Epithelial cell of prostate (primary cell): ENCODE measurements at regions not wholly inside any gene's neighbourhood (a gene's known extent, or its start where the extent isn't known, plus 50 kb on each side); places are given as distances from the start of the nearest gene placed in this dataset.
"Not testable (repeated sequence)": the region's sequence is repeated elsewhere in the genome, so short reads cannot be mapped to it uniquely, and the experiment has no call there.

ENCODE experiments used
- DNase-seq: peaks from one replicate; pipeline ENCODE4 v3.0.0-alpha.2; 2011; ENCODE audit warnings: low read depth, low spot score
- H3K27ac ChIP-seq: fragments of 450-650 bp; 2 replicates; pipeline ENCODE4 v1.5.1; 2017; ENCODE audit warnings: mild to moderate bottlenecking

DNA sequence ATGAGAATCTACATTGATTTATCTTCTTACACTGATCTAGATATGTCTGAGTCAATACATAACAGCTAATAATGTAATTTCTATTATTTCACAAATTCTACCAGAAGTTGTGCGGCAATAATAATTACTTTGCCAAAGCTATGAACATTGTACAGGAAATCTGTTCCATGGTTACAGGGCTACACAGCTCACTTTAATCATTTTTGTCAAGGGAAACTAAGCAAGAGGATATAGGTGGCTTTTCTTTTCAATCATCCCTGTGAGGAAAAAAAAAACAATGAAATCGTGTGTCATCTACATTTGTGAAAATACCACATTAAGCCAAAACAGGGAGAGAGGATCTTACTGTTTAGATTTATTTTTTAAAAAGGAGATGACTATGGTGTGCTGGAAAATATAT is 717.4 kb downstream of the NR2F1-AS1 start:
- DNase-seq = no peak
- H3K27ac ChIP-seq = no peak overlapping the region

DNA sequence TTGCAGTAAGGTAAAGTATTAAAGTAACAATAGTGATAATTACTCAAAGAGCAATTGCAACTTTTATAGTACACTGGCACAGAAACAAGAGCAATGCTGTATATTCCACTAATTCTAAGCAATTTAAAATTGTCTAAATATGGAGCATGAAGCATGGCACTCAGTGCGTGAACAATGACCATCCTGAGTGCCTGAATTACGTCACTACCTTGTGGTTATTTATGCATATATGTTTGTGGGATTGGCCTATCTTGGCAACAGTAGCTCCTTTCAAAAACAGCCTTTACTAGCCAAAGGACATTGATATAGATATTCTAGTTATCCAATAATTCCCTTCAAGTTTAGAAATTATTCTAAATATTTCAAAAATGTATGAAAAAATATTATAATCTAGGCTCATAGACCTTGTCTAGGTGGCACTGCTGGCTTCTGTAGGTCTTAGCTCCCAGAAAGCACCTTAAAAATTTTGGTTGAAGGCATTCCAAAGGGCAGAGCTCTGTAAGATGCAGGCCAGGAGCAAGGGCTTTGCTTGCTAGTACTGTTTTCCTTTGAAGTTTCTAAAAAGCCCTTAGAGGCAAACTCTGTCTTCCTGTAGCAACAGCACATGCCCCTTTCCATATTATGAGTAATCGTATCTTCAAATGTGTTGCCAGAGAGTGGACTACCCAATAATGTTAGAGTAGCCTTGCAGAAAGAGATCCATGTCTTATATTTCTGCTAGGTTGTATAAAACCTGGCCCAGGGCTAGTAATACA is 719.3 kb downstream of the NR2F1-AS1 start:
- H3K27ac ChIP-seq = no peak overlapping the region
- no peak for DNase-seq

DNA sequence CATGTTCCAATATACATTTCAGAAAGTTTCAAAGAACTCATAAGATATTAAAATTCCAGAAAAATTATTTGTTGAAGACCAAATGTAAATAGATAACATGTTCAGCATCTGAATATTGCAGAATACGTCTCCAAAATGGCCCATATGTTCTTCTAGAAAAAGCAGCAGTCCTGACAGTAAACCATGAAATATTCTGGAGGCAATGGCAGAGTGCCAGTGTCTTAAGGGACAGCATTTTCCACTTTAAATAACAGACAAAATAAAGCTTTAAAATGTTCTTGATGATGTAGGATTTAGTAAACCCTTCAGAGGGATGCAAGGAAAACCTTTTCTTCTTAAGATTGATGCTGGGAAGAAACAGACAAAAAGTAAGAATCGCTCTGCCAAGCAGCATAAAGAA is 721.0 kb downstream of the NR2F1-AS1 start:
- no peak overlapping the region for H3K27ac ChIP-seq

DNA sequence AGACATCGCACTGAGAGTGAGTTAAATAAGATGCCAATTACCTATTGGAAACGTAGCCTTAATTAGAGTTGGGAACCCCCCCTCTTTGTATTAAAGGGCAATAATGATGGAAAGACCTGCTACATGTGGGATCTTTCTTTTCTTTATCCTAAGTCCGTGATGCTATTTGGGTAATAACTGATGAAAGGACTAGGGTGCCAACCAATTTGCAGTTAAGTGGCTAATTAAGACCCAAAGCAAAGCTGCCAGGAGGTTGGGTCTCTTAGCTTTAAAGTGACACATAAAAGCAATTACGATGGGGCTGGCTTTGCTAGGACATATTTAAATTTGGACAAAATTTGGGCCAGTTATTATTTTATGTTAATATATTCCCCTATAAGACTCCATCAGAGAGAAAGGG is 728.8 kb downstream of the NR2F1-AS1 start:
- no peak for DNase-seq

More for the DNA sequence above, 721.0 kb downstream of the NR2F1-AS1 start:
- DNase-seq = no peak

DNA sequence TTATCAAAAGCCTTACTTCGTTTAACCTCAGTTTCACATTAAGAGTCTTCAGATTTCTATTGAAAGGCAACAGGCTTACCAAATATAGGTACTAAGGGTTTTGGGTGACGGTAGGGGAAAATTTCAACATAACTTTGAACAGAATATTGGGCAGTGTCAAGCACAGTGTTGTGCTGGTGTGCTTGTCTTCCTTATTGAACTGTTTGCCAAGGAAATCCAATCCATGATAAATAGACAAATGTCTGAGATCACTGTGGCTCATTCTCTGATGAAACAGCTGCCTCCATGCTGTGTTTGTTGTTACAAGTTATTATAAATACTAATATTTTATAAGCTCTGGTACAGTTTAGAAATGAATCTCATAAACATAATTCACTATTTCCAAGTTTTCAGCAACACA is 730.1 kb downstream of the NR2F1-AS1 start:
- DNase-seq = no peak
- H3K27ac ChIP-seq = no peak overlapping the region

More for the DNA sequence above, 728.8 kb downstream of the NR2F1-AS1 start:
- H3K27ac ChIP-seq = no peak overlapping the region

DNA sequence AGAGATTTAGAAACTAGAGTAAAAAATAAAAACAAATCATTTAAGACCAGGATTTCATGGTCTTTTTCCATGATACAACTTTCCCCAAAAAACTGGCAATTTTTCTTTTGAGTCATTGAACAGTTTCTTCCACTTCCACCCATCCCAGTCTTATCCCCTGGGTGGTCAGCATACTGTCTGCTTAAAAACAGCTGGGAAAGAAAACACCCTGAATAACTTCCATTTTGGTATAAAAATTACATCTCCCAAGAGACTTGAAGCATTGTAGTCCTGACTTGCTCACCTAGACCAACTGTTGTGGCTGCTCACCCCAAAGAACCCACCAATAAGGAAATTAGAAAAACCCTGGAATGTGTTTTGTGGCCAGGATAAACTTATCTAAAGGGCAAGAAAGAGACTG is 731.3 kb downstream of the NR2F1-AS1 start:
- DNase-seq = no peak
- H3K27ac ChIP-seq = no peak overlapping the region

DNA sequence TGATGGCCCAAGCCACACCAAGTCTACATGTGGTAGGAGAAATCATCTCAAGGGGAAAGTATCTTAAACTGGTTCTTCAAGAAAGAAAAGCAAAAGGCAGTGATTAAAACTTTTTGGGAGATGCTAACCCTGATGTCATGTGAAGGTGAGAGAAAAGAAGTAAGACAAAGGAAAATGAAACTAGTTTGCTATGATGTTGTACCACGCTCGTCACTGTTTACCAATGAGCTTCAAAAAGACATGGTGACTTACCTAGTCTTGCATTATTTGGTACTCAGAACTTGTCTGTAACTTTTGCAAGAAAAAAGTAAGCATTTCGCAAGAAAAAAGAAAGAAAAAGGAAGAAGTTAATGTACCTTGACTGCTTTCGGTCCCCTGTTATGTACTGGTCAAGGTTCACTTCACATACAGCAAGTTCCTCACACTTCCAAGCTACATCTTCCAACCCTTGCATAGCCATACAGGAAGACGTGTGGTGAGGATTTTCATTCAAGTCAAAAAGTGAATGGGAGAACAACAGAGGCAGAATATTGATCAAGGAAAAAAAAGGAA is 739.3 kb downstream of the NR2F1-AS1 start:
- no peak for DNase-seq

DNA sequence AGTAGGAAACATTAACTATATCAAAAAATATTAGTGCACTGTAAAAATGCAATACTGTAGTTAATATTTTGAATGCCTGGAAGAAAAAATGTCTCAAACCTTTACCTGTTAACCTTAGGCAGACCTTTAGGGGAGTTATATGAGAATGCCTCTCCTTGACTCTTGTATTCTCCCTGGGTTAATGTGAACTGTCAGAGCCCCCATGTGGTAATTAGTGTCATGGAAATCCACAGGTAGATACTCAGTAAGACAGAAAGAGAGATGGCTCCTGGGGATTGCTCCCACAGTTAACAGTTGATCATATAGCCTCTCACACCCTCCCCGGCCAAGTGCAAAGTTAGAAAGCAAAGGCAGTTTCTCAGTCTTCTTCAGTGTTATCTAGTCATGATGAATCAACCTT is 742.8 kb downstream of the NR2F1-AS1 start:
- DNase-seq = no peak
- no peak overlapping the region for H3K27ac ChIP-seq

More for the DNA sequence above, 739.3 kb downstream of the NR2F1-AS1 start:
- H3K27ac ChIP-seq = no peak overlapping the region

DNA sequence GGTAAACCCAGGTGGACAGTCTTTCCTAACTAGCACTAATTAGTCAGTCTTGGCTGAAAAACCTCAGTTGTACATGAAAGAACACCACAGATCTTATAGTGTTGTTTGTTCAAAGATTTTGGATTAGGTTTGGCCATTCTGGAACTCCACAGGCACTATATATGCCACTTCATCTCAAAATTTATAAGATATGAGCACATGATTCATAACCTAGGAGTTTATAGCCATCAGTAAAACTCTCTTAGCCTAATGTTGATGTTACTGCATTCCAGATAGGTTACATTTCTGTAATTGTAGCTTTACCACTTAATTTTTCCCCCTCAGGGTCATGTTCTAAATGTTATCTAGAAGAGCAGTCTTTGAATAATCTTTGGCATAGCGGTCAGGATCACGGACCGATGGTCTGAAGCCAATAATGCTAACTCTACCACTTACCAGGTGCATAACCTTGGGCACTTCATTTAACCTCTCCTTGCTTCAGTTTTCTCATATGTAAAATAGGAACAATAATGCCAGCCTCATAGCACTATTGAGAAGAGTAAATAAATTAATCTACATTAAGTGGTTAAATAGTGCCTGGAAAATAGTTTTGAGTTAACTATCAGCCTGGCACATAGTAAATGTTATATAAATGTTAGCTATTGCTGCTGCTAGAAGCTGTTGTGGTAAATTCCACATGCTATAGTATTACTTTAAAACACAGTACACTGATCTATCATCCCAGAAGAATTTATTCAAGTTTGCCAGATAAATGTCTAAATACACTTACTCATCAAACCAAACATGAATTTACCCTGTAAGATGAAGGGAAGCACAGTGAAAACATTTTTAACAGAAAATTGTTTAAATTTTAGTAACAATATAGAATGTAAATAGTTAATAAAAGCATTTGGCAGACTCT is 743.9 kb downstream of the NR2F1-AS1 start:
- no peak for DNase-seq
- H3K27ac ChIP-seq = no peak overlapping the region

DNA sequence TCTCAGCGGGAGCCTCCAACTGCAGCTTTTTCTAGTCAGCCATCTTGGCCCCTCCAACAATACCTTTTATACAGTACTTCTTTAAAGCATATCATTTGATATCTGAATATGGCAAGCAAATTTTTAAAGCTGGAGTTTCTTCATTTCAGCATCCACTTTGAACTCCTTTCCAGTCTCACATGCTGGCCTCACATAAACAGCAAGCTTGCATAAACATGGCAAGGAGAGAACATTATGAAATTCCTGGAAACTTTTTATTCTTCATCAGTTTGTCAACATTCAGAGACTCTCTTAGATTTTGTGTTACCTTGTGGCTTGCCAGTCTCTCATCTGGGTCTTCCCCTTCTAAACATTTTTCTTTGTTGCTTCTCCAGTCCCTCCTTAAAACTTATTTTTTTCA is 745.3 kb downstream of the NR2F1-AS1 start:
- H3K27ac ChIP-seq = no peak overlapping the region
- no peak for DNase-seq

DNA sequence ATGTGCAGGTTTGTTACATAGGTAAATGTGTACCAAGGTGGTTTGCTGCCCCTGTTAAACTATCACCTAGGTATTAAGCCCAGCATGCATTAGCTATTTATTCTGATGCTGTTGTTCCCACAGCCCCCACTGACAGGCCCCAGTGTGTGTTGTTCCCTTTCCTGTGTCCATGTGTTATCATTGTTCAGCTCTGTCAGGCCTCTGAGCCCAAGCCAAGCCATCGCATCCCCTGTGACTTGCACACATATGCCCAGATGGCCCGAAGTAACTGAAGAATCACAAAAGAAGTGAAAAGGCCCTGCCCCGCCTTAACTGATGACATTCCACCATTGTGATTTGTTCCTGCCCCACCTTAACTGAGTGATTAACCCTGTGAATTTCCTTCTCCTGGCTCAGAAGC is 757.5 kb downstream of the NR2F1-AS1 start:
- not testable (repeated sequence) for DNase-seq, H3K27ac ChIP-seq

DNA sequence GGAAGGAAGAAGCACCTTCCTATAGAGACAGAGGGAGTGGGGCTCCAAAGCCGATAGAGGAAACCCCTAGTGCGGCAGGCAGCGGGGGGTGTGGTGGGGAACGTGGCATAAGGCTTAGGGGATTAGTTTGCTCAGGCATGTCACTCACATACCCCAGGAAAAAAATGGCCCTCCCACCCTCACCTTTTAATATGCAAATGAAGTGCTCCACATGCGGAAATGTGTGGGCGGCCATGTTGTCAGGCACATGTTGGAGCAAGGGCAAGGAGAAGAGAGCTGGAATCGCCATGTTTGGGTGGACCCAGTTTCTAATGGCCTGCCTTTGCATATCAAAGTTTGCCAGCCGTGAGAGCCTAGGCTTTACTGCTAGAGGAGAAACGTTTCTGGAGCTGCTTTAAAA is 758.8 kb downstream of the NR2F1-AS1 start:
- no peak overlapping the region for H3K27ac ChIP-seq

DNA sequence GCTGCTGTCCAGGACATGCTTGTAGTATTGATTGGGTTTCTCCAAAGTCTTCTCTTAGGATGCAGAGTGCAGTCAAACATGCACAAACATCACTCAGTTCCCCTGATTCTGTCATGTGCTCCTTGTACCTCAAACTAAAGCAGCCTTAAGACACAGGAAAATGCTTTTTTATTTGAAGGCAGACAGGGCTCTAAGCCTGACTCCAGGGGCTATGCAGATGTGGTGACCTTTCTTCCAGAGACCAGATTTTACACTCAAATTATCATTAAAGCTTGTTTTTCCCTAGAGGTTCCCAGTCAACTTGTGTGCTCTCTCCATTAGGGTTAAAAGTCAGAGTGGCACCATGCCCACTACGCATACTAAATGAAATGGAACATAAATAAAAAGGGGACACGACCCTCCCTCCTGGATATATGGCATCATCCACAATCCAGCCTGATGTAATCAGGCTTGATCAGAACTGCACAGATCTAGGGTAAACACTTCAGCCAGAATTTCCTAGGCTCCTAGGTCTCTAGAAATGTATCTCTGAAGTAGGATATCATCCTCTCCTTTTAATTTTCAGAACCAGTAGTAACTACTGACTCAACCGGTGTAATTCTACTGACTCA is 771.1 kb downstream of the NR2F1-AS1 start:
- DNase-seq = no peak
- H3K27ac ChIP-seq = no peak overlapping the region

More for the DNA sequence above, 758.8 kb downstream of the NR2F1-AS1 start:
- DNase-seq = no peak

DNA sequence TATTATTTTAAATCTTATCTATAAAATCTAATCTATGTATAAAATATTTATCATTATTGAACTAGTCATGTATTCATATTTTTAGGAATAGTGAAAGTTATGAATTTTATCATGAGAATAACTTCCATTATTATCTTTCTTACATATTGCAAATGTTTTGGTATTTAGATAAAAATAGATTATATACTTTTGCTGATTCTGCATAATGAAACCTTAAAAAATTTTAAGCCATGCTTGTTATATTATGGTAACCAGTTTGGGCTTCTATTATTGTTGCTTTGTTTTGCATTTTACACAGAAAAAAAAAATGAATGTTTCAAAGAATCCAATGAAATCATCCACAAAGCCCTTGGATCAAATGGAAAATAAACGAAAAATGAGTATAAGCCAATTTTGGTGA is 772.5 kb downstream of the NR2F1-AS1 start:
- no peak for DNase-seq

DNA sequence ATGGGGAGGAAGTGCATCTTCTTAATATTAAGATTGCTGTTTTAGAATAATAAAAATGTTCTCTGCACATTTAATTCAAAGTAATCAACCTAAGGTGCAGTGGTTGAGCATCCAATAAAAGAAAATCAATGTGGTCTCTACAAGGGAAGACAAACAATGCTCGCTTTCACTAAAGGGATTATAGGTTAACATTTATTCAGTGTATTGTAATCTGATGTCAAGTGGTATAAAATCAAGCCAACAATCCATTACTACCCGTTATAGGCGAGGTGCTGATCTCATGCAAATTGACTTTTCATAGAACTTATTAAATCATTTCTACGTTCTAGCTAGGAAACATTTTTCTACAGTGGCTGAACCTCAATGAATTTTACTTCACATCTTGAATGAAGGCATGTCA is 773.9 kb downstream of the NR2F1-AS1 start:
- no peak overlapping the region for H3K27ac ChIP-seq
- DNase-seq = no peak

More for the DNA sequence above, 772.5 kb downstream of the NR2F1-AS1 start:
- no peak overlapping the region for H3K27ac ChIP-seq

DNA sequence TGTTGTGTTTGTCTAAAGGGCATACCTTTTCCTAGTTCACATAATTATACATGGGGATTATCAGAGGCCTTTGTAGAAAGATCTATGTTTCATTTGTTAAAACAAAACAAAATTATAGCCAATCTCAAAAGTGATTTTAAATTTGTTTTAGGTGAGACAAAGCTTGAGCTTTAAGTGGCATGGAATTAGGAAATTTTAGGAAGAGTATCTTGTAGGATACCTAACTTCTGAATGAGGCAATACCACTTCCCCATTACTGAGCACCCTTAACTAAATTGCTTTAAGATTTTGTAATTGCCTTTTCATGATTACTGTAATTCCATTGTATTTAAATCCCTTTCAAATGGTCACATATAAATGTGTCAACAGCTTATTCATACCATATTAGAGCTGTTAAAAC is 775.6 kb downstream of the NR2F1-AS1 start:
- no peak overlapping the region for H3K27ac ChIP-seq
- no peak for DNase-seq

DNA sequence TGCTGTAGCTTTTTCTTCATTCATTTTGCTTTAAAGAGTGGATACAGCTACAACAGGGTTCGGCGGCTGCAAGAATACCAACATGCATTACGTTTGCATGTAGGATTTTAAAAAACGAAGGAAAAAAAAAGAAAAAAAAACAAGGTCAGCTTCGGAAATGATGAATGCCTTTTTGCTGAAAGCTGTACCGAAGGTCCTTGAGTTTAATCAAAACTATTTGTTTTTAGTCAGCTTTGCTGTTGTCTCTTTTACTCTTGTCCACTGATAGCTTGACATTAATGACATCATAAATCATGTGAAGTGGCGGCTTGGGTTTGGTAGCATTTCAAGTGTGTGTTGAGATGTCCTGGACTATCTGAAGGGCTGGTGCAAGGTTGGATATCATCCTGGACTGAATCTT is 779.1 kb downstream of the NR2F1-AS1 start:
- no peak overlapping the region for H3K27ac ChIP-seq
- DNase-seq = no peak

DNA sequence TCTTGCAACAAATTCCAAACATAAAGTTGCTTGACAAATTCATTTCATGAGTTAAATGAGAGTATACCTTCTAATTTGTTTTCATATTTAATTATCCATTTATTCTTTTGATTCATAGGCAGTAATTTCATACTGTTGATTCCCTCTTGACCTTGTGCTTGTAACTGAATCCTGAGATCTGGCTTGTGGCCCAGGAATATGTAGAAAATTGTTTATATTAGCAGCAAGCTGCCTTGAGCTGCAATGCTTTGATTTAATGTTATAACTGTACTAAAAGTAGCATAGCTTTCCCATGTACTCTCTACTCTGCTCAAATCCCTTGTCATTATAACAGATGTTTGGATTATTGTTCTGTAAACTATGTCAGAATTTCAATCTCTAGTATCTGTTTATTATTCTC is 780.7 kb downstream of the NR2F1-AS1 start:
- no peak for DNase-seq
- H3K27ac ChIP-seq = no peak overlapping the region

DNA sequence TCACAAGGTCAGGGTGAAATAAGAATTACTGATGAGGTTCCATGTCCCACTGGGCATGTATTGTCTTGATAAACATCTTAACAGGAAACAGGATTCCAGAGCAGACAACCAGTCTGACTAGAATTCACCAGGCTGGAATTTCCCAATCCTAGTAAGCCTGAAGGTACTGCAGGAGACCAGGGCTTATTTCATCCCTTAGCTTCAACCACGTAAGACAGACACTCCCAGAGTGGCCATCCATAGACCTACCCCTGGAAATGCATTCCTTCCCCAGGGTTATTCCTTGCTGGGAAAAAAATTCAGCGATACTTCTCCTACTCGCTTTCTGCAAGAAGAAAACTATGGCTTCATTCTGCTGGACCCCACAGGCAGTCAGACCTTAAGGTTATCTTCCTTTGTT is 785.4 kb downstream of the NR2F1-AS1 start:
- no peak for DNase-seq
- no peak overlapping the region for H3K27ac ChIP-seq

DNA sequence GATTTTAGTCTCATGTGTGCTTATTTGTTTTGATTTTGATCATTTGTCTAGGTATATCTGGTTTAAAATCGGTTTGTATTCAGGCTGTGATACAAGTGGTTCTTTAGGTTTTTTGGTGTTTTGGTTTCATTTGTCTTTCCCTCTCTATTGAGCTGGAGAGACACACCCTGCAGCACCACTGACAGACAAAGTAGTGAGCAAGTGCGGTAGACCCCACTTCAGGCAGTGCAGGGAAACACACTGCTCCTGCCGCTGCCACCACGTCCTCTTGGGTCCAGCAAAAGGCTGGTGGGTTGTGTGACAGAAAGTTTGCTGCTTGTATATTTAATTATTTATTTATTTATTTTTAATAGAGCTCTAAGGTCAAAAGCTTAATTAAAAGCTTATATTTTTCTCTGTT is 801.0 kb downstream of the NR2F1-AS1 start:
- H3K27ac ChIP-seq = no peak overlapping the region
- DNase-seq = no peak

DNA sequence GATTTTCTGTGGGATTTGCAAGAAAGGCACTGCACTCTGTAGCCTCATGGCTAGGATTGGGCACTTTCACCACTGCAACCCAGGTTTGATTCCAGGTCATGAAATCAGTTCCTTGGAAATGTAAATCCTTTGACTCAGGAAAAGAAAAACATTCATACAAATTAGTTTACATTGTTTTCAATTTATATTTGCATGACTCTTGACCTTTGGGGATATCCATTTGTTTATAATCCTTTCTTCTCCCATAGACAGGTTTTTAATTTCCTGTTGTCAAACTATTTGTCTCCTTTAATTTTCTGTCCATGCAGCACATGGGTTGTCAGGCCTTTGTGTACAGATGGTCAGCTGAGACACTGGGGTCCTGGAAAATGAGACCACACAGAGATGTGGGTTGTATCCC is 801.5 kb downstream of the NR2F1-AS1 start:
- no peak overlapping the region for H3K27ac ChIP-seq
- no peak for DNase-seq
